GM12872 (cell line): ENCODE measurements at regions not wholly inside any gene's neighbourhood (a gene's known extent, or its start where the extent isn't known, plus 50 kb on each side); places are given as distances from the start of the nearest gene placed in this dataset.

Source experiments
- CTCF ChIP-seq: IDR thresholded peaks from 3 replicates; pipeline ENCODE4 v1.5.1; 2011; ENCODE audit warnings: low read depth, mild to moderate bottlenecking, low read length, moderate library complexity; ENCODE audit not compliant: insufficient read depth

GRCh38 chr4:140258476-140258875 is 104.5 kb upstream of the MAML3 start:
- TF ChIP-seq CTCF = no peak

GRCh38 chr4:140257461-140258305 is 103.7 kb upstream of the MAML3 start:
- no peak for TF ChIP-seq CTCF

GRCh38 chr4:140256941-140257340 is 103.0 kb upstream of the MAML3 start:
- TF ChIP-seq CTCF = no peak

- no peak for TF ChIP-seq CTCF
These were observed 102.4 kb upstream of the MAML3 start for GRCh38 chr4:140256335-140256734.

GRCh38 chr4:140255927-140256326 is 101.9 kb upstream of the MAML3 start:
- no peak for TF ChIP-seq CTCF

- no peak for TF ChIP-seq CTCF
These were observed 101.5 kb upstream of the MAML3 start for GRCh38 chr4:140255467-140255866.

GRCh38 chr4:140254651-140255299 is 100.8 kb upstream of the MAML3 start:
- TF ChIP-seq CTCF = no peak
